Fibroblast of mammary gland (primary cell): ENCODE measurements at regions not wholly inside any gene's neighbourhood (a gene's known extent, or its start where the extent isn't known, plus 50 kb on each side); places are given as distances from the start of the nearest gene placed in this dataset.
A peak's percentile ranks its signal among the peaks of the same experiment; 100 is the strongest.

ENCODE experiments used
- DNase-seq: peaks from one replicate; pipeline ENCODE4 v3.0.0-alpha.2; 2010; ENCODE audit warnings: low read depth
- H3K4me3 ChIP-seq: 2 replicates; pipeline ENCODE4 v1.5.1; 2011; ENCODE audit warnings: low read depth, mild to moderate bottlenecking, low read length, moderate library complexity; ENCODE audit not compliant: control insufficient read depth
- CTCF ChIP-seq: conservative IDR thresholded peaks from 2 replicates; pipeline ENCODE4 v1.5.1; 2011; ENCODE audit warnings: low read depth, low read length, inconsistent platforms; ENCODE audit not compliant: control insufficient read depth, insufficient read depth

GRCh38 chr1:5522531-5523145 is 469.6 kb downstream of the NPHP4 start:
- no peak overlapping the region for H3K4me3 ChIP-seq
- no peak for TF ChIP-seq CTCF
- no peak for DNase-seq

GRCh38 chr1:5519366-5520135 is 472.7 kb downstream of the NPHP4 start:
- DNase-seq, result no peak
- TF ChIP-seq CTCF, result no peak
- H3K4me3 ChIP-seq, result no peak overlapping the region

- no peak for TF ChIP-seq CTCF
- DNase-seq, result no peak
Observed at GRCh38 chr1:5516756-5517155, 475.5 kb downstream of the NPHP4 start.

GRCh38 chr1:5515501-5515900 is 476.7 kb downstream of the NPHP4 start:
- DNase-seq, result no peak
- no peak overlapping the region for H3K4me3 ChIP-seq
- TF ChIP-seq CTCF, result no peak

More at GRCh38 chr1:5516756-5517155, 475.5 kb downstream of the NPHP4 start:
- H3K4me3 ChIP-seq, result no peak overlapping the region

- no peak overlapping the region for H3K4me3 ChIP-seq
- peak; percentile 86 for TF ChIP-seq CTCF
- DNase-seq, result peak; percentile 23
Observed at GRCh38 chr1:5514527-5515183, 477.6 kb downstream of the NPHP4 start.

GRCh38 chr1:5513846-5514526 is 478.2 kb downstream of the NPHP4 start:
- DNase-seq, result no peak
- H3K4me3 ChIP-seq, result no peak overlapping the region
- no peak for TF ChIP-seq CTCF
